Suppressor macrophage treated with lipopolysaccharide for 1 hour (primary cell): ENCODE measurements at regions not wholly inside any gene's neighbourhood (a gene's known extent, or its start where the extent isn't known, plus 50 kb on each side); places are given as distances from the start of the nearest gene placed in this dataset.
"Not testable (repeated sequence)": the region's sequence is repeated elsewhere in the genome, so short reads cannot be mapped to it uniquely, and the experiment has no call there.

ENCODE experiments used
- DNase-seq, 3 donors: peaks; one replicate each; pipeline ENCODE4 v3.0.0-alpha.2; 2020 to 2022

GRCh38 chr17:53631486-53631885, 191.2 kb upstream of the KIF2B start:
- no peak for DNase-seq

- DNase-seq = no peak
Observed at GRCh38 chr17:53630638-53631037, 192.1 kb upstream of the KIF2B start.

- DNase-seq = no peak
Observed at GRCh38 chr17:53630115-53630514, 192.6 kb upstream of the KIF2B start.

GRCh38 chr17:53629188-53629587, 193.5 kb upstream of the KIF2B start:
- DNase-seq = no peak

DNA sequence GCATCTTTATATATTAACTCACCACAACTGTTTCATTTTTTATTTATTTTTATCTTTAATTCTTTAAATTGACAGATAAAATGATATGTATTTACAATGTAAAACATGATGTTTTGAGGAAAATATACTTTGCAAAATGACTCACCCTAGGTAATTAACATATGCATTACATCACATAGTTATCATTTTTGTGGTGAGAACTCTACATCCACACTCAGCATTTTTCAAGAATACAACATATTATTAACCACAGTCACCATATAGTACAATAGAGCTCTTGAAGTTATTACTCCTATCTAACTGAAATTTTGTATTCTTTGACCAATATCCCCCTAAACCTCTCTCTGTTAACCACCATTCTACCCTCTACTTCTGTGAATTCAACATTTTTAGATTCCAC, 194.7 kb upstream of the KIF2B start:
- no peak for DNase-seq

DNA sequence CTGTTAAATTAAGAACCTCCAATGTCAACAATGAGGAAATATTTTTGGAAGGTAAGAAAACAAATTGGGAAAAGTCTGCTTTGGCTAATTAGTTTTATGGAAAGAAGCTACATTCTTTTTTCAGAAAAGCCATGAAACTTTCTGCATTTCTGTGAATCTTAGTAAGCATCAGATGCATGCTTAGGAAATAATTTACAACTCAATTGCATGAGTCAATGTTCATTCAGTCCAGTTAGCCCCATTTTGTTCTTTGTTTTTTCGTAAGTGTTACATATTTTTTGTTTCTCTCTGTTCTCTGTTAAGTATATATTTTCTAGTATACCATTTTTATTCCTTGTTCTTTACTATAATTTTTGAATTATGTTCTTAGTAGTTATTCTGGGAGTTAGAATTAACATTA, 195.2 kb upstream of the KIF2B start:
- no peak for DNase-seq

DNA sequence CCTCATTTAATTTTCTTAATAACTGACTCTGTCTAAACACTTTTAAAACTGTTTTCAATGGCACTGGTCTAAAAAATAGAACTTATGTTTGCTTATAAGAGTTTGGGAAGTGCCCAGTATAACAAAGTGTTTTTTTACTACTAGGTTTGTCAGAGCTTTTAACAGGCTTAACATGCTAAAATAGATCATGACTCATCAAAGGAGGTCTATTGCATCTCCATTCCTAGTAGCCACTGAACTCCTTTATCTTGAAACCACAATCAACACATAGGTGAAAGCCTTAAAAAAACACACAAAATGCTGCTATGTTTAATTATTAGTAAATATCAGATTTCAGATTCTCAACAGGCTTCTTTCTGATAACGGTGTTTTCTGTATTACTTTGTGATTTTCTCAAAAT, 196.4 kb upstream of the KIF2B start:
- DNase-seq = no peak

- no peak for DNase-seq
Observed at GRCh38 chr17:53619025-53619424, 203.7 kb upstream of the KIF2B start.

GRCh38 chr17:53608208-53608607, 214.5 kb upstream of the KIF2B start:
- not testable (repeated sequence) for DNase-seq

DNA sequence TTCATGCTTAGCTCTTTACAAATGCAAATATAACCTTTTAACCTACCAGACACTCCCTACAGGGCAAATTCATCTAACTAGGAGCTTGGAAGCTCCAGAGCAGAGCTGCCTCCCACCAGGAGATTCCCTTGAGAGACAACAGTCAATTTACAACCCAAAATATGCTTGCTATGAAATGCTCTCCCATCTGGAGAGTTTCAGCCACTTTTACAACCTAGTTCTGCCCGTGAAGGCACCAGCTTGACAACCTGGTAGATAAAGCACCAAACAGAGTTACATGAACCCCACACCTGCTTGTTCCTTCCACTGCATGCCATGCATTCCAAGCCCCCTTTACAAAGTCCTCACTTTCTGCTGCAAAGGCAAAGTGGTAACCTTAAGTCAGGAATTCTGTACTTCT, 215.3 kb upstream of the KIF2B start:
- no peak for DNase-seq

DNA sequence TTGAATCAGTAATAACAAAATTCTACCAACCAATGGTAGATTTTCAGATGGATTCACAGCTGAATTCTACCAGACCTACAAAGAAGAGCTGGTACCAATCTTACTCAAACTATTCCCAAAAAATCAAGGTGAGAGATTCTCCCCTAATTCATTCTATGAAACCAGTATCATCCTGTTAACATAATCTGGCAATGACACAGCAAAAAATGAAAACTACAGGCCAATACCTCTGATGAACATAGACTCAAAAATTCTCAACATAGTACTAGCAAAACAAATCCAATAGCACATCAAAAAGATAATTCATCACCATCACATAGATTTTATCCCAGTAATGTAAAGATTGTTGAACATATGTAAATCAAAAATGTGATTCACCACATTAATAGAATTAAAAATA, 234.4 kb upstream of the KIF2B start:
- DNase-seq = no peak

GRCh38 chr17:53574038-53574437, 248.7 kb upstream of the KIF2B start:
- DNase-seq = no peak

DNA sequence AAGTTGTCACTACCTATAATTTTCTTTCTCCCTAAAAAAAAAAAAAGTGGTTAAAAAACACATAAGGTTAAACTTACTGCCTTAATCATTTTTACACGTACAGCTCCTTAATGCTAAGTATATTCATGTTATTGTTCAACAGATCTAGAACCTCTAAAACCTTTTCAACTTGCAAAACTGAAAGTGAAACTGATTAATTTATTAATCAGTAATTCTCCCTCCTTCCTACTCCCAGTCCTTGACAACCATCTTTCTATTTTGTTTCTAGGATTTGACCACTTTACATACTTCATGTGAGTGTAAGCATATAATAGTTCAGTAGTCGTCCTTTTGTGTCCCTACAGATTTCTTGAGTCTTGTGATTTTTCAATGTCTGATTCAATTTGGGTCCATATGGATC, 251.4 kb upstream of the KIF2B start:
- no peak for DNase-seq

- no peak for DNase-seq
Observed at GRCh38 chr17:53570731-53571130, 252.0 kb upstream of the KIF2B start.

DNA sequence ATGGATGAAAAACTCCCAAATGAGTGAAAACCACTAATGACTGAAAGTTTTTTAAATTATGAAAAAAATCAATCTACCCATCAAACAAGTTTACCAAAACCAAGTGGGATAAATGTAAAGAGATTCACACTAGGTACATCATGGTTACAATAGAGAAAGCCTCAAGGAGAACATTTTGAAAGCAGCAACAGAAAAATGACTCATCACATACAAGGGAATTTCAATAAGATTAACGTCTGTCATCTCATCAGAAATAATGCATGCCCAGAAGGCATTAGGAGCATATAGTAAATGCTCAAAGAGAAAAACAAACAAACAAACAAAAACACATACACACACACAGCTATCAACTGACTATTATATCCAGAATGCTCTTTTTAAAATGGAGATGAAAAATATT, 261.8 kb upstream of the KIF2B start:
- DNase-seq = no peak

- no peak for DNase-seq
Observed at GRCh38 chr17:53548252-53548651, 274.5 kb upstream of the KIF2B start.

- no peak for DNase-seq
Observed at GRCh38 chr17:53543472-53543871, 279.3 kb upstream of the KIF2B start.

DNA sequence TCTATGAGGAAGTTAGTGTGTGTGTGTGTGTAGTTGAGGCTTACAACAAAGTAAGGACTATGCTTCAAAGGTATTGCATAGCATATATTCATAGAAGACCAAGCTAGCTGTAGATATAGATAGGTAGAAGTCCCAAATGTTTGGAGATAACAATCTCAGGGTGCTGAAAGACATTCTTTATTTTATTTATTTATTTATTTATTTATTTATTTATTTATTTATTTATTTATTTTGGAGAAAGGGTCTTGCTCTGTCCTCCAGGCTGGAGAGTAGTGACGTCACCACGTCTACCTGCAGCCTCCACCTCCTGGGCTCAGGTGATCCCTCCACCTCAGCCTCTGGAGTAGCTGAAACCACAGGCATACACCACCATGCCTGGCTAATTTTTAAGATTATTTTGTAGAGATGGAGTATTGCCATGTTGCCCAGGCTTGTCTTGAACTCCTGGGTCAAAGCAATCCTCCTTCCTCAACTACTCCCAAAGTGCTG, 284.6 kb upstream of the KIF2B start:
- DNase-seq = no peak

DNA sequence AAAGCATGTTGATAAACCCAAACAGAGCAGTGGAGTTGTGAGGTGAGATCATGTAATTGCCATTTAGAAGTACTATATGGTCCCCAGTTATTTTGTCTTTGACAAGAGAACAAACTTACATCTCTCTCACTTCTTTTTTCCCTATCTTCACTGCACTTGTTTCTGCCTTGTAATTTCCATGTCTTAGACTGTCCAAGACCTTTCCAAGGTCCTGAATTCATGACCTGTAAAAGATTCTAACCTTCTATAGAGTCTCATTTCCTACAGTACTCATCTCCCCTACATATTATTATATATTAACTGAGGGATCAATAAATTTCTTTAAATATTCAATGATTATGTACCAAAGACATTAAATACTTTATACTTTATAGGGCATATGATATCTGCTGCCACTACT, 295.3 kb upstream of the KIF2B start:
- no peak for DNase-seq

DNA sequence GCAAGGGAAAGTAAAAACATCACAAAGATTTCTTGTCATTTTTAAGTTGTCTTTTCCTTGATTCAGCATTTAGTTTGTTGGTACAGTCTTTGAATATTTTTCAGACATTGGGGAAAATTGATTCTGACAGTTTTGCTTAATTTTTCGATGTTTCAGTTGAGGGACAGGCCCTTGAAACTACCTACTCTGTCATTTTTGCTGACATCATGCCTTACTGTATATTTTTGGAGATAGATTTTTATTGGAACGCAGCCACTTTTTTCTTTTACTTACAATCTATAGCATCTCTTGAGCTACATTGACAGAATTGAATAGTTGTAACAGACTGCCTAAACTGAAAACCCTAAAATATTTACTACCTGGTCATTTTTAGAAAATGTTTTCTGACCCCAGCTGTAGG, 297.1 kb upstream of the KIF2B start:
- no peak for DNase-seq

DNA sequence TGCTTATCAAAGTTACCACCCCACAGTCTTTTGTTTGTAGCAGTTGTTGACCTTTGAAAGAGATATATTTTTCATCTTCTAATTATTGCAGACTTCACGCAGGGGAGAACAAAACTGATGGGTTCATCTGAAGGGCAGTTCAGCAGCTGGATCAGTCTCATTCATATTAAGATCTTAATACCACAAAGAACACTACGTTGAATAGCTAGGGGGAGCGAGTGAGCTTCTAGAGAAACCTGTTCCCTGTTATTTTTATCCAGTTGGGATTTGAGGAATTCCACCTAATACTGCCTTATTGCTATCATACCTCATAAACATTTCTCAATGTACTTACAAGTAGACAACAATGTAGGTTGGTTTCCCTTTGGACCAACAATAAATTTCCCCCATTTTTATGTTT, 306.1 kb upstream of the KIF2B start:
- DNase-seq = no peak

DNA sequence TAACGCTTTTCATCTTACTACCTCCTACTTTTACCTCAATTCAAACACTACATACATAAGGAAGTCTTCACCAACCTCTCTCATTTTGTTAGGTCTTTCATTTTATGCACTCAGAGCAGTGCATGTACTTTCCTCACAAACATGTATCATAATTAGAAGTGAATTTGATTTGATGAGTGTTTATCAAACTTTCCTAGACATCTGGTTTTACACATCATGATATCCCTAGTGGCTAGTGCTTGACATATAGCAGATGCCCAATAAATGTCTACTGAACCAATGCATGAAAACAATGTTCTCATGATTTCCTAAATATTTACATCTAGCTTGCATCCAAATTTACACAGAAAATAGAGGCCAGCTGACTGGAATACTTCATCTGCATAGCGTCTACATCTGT, 323.4 kb upstream of the KIF2B start:
- DNase-seq = no peak

DNA sequence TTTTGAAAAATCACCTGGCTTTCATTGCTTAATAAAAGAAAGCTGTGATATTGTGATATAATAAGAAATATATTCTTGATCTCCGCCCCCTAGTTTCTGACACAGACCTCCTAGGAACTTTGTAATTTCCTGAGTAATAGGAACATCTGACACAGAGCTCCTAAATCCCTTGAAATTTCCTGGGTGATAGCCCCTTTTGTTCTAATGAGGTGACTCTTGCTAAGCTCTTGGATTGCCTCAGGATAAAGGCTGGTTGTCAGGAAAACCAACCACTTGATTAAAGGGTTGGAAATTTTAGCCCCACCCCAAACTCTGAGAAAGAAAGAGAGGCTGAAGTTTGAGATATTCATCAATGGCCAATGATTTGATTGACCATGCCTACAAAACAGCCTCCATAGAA, 326.4 kb upstream of the KIF2B start:
- DNase-seq = no peak

DNA sequence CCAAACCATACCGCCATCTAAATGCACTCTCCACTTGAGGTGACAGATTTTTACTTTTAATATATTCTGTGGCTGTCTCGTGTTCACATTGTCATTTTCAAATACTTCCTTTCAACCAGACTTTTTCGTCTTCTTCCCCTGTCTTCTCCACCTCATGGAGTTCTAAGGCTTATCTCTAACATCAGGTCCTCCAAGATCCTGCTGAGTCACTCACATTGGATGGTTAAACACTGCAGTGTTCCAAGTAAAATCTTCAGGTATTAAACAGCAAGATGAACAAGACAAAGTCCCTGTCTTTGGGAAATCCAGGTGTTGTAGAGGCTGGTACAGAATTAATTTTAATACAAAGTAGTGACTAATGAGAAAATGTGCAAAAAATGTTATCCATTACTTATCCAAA, 330.2 kb upstream of the KIF2B start:
- DNase-seq = no peak

DNA sequence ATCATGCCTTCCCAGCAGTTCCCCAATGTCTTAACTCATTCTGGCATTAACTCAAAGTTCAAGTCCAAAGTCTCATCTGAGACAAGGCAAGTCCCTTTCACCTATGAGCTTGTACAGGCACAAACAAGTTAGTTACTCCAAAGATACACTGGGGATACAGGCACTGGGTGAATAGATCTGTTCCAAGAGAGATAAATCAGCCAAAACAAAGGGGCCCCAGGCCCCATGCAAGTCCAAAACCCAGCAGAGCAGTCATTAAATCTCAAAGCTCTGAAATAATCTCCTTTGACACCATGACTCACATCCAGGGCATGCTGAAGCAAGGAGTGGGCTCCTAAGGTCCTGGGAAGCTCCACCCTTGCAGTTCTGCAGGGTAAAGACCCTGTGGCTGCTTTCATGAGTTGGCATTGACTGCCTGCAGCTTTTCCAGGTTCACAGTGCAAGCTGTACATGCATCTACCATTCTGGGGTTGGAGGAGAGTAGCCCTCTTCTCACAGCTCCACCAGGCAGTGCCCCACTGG, 332.2 kb upstream of the KIF2B start:
- no peak for DNase-seq

DNA sequence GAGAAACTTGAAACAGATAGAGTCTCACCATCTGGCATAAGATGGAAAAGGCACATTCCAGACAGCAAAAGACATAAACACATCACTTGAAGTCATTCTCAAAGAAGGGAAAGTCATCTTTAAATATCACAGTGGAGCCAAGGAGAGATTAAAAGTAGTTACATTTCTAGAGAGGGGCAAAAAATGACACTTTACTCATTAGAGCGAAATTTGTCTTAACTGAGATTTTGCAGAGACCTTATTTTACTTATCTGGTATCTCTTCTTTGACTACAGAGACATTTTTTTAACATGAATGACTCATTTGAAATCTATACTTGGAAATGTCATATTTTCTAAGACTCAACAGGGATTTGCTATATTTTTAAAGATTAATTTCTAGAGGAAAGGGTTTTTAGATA, 339.0 kb upstream of the KIF2B start:
- no peak for DNase-seq
